PC-3 (cell line): ENCODE measurements at regions not wholly inside any gene's neighbourhood (a gene's known extent, or its start where the extent isn't known, plus 50 kb on each side); places are given as distances from the start of the nearest gene placed in this dataset.

Experiments used
- CTCF ChIP-seq: fragments of 300-600 bp; sonication (generic); conservative IDR thresholded peaks from 2 replicates; pipeline ENCODE4 v1.5.1; 2017; ENCODE audit warnings: antibody characterized with exemption, low read depth, mild to moderate bottlenecking, low read length
- EZH2phosphoT487 ChIP-seq: fragments of 300-600 bp; sonication (generic); IDR thresholded peaks from 2 replicates; pipeline ENCODE4 v1.6.1; 2018; ENCODE audit warnings: mild to moderate bottlenecking, antibody characterized with exemption, low read length, borderline replicate concordance

- TF ChIP-seq EZH2phosphoT487 = no peak
- TF ChIP-seq CTCF = no peak
Measured at GRCh38 chr5:13252699-13253098, 691.8 kb downstream of the DNAH5 start.
